K562 (cell line): ENCODE measurements at regions not wholly inside any gene's neighbourhood (a gene's known extent, or its start where the extent isn't known, plus 50 kb on each side); places are given as distances from the start of the nearest gene placed in this dataset.
A peak's percentile ranks its signal among the peaks of the same experiment; 100 is the strongest.

ENCODE experiments used
- BDP1 ChIP-seq: IDR thresholded peaks from 3 replicates; pipeline ENCODE4 v1.6.1; 2011; ENCODE audit not compliant: insufficient read length, insufficient read depth
- CHCHD3 ChIP-seq: fragments of 250-450 bp; sonication (Bioruptor Pico); IDR thresholded peaks from 2 replicates; pipeline ENCODE4 v2.1.2; 2022; ENCODE audit warnings: mild to moderate bottlenecking
- CTBP1 ChIP-seq: fragments of 450-650 bp; IDR thresholded peaks from 2 replicates; pipeline ENCODE4 v1.6.1; 2016; ENCODE audit warnings: borderline replicate concordance
- ESRRA ChIP-seq: fragments of 450-650 bp; IDR thresholded peaks from 2 replicates; pipeline ENCODE4 v1.6.1; 2014; ENCODE audit warnings: low read depth, mild to moderate bottlenecking, moderate library complexity, borderline replicate concordance
- GABPB2 ChIP-seq: fragments of 250-450 bp; sonication (Bioruptor Pico); conservative IDR thresholded peaks from 2 replicates; pipeline ENCODE4 v1.5.1; 2021; ENCODE audit warnings: mild to moderate bottlenecking
- NFE2 ChIP-seq: IDR thresholded peaks from 2 replicates; pipeline ENCODE4 v1.6.1; 2014; ENCODE audit warnings: antibody characterized with exemption, low read depth
- POLR2AphosphoS5 ChIP-seq: IDR thresholded peaks from 2 replicates; pipeline ENCODE4 v1.6.1; 2011; ENCODE audit warnings: mild to moderate bottlenecking, low read depth, low read length, moderate library complexity; ENCODE audit not compliant: control insufficient read depth, insufficient read depth
- RAD21 ChIP-seq, 2 experiments: fragments of 250-450 bp in 1 of 2; fragments of 450-650 bp in 1 of 2; sonication (Bioruptor Pico) in 1 of 2; formaldehyde crosslinking in 1 of 2; IDR thresholded peaks in 1 of 2; conservative IDR thresholded peaks in 1 of 2; 2 replicates each; pipeline versions ENCODE4 v1.4.0 to v1.8.0; 2020 to 2022; ENCODE audit warnings: mild to moderate bottlenecking in 2 of 2, moderate library complexity in 1 of 2
- RERE ChIP-seq: sonication (generic); formaldehyde crosslinking; IDR thresholded peaks from 2 replicates; pipeline ENCODE4 v1.8.0; 2023; ENCODE audit warnings: missing genetic modification reagents, mild to moderate bottlenecking, borderline replicate concordance
- RFX1 ChIP-seq: fragments of 450-650 bp; IDR thresholded peaks from 2 replicates; pipeline ENCODE4 v1.6.1; 2016; ENCODE audit warnings: mild to moderate bottlenecking, moderate library complexity
- TBL1XR1 ChIP-seq, 2 experiments: IDR thresholded peaks; 2 replicates each; pipeline ENCODE4 v1.6.1; 2012; ENCODE audit warnings: improper control_type of control experiment in 2 of 2, low read length in 2 of 2, mild to moderate bottlenecking in 1 of 2
- TCF7L2 ChIP-seq: fragments of 150-350 bp; IDR thresholded peaks from 2 replicates; pipeline ENCODE4 v1.6.1; 2016; ENCODE audit warnings: low read depth, mild to moderate bottlenecking, low read length, moderate library complexity
- ZNF316 ChIP-seq: fragments of 450-650 bp; IDR thresholded peaks from 2 replicates; pipeline ENCODE4 v1.6.1; 2016
- TF ChIP-seq, protein P1 (sequence below): sonication (generic); formaldehyde crosslinking; IDR thresholded peaks from 2 replicates; pipeline ENCODE4 v1.8.0; 2022; ENCODE audit warnings: missing genetic modification reagents, mild to moderate bottlenecking, borderline replicate concordance
- TF ChIP-seq, protein P2 (sequence below): fragments of 250-450 bp; sonication (Bioruptor Pico); IDR thresholded peaks from 2 replicates; pipeline ENCODE4 v1.8.0; 2021; ENCODE audit warnings: borderline replicate concordance, mild to moderate bottlenecking, moderate library complexity; ENCODE audit not compliant: poor library complexity, severe bottlenecking
- TF ChIP-seq, protein P3 (sequence below): sonication (generic); formaldehyde crosslinking; IDR thresholded peaks from 2 replicates; pipeline ENCODE4 v1.8.1; 2022; ENCODE audit warnings: missing genetic modification reagents

- TF ChIP-seq RERE (CRISPR knock-in tag) (no peak), BDP1 (no peak), CTBP1 (no peak), CHCHD3 (CRISPR knock-in tag) (no peak), RAD21 (CRISPR knock-in tag; conservative IDR thresholded peaks at IDR 0.05 in 1 of 2, IDR thresholded peaks at IDR 0.05 in 1 of 2) (peak in 1 of 2 experiments; percentile 40; a peak in 2 of 4 replicates), ESRRA (no peak), ZNF316 (peak; percentile 71), RFX1 (no peak), TBL1XR1 (IDR thresholded peaks at IDR 0.05; ENCODE audit: low read length in 2 of 2) (no peak), TCF7L2 (no peak), POLR2AphosphoS5 (no peak), NFE2 (peak; percentile 76), GABPB2 (CRISPR knock-in tag) (no peak)
- TF ChIP-seq, protein P1, sequence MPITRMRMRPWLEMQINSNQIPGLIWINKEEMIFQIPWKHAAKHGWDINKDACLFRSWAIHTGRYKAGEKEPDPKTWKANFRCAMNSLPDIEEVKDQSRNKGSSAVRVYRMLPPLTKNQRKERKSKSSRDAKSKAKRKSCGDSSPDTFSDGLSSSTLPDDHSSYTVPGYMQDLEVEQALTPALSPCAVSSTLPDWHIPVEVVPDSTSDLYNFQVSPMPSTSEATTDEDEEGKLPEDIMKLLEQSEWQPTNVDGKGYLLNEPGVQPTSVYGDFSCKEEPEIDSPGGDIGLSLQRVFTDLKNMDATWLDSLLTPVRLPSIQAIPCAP: no peak
- TF ChIP-seq, protein P2, sequence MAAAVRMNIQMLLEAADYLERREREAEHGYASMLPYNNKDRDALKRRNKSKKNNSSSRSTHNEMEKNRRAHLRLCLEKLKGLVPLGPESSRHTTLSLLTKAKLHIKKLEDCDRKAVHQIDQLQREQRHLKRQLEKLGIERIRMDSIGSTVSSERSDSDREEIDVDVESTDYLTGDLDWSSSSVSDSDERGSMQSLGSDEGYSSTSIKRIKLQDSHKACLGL (CRISPR knock-in tag): no peak
- TF ChIP-seq, protein P3, sequence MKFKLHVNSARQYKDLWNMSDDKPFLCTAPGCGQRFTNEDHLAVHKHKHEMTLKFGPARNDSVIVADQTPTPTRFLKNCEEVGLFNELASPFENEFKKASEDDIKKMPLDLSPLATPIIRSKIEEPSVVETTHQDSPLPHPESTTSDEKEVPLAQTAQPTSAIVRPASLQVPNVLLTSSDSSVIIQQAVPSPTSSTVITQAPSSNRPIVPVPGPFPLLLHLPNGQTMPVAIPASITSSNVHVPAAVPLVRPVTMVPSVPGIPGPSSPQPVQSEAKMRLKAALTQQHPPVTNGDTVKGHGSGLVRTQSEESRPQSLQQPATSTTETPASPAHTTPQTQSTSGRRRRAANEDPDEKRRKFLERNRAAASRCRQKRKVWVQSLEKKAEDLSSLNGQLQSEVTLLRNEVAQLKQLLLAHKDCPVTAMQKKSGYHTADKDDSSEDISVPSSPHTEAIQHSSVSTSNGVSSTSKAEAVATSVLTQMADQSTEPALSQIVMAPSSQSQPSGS (CRISPR knock-in tag): no peak
These were observed 121.4 kb upstream of the DST start (continued) for GRCh38 chr6:56764081-56764566.
